SH-SY5Y (cell line): ENCODE measurements at regions not wholly inside any gene's neighbourhood (a gene's known extent, or its start where the extent isn't known, plus 50 kb on each side); places are given as distances from the start of the nearest gene placed in this dataset.

Source experiments
- GATA2 ChIP-seq: IDR thresholded peaks from 2 replicates; pipeline ENCODE4 v1.6.1; 2011; ENCODE audit warnings: mild to moderate bottlenecking, low read depth, low read length
- GATA3 ChIP-seq: IDR thresholded peaks from 2 replicates; pipeline ENCODE4 v1.6.1; 2011; ENCODE audit warnings: low read depth, mild to moderate bottlenecking, low read length, moderate library complexity

DNA sequence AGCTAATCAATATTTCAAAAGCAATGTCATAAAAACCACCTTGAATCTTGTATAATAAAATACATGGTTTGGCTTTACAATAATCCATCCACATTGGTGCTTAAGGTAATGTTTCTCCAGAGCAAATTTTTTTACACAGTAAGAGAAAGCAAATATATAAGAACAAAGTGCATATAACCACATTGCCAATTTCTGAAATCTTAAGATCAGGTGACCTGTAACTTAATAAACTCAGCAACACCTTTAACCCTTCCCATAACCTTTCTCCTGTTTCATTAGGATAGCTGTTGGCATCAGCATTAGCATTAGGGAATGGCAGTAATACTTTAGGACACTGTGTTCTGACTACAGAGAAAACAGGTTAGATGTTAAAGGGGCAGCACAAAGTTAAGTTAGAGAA, 155.9 kb upstream of the SEMA3D start:
- TF ChIP-seq GATA2 (no peak), GATA3 (no peak)
